ENCODE measurements at regions not wholly inside any gene's neighbourhood (a gene's known extent, or its start where the extent isn't known, plus 50 kb on each side); places are given as distances from the start of the nearest gene placed in this dataset.

GRCh38 chr13:90564566-90564965, 782.9 kb upstream of the MIR17HG start:
- TF ChIP-seq, protein P1, sequence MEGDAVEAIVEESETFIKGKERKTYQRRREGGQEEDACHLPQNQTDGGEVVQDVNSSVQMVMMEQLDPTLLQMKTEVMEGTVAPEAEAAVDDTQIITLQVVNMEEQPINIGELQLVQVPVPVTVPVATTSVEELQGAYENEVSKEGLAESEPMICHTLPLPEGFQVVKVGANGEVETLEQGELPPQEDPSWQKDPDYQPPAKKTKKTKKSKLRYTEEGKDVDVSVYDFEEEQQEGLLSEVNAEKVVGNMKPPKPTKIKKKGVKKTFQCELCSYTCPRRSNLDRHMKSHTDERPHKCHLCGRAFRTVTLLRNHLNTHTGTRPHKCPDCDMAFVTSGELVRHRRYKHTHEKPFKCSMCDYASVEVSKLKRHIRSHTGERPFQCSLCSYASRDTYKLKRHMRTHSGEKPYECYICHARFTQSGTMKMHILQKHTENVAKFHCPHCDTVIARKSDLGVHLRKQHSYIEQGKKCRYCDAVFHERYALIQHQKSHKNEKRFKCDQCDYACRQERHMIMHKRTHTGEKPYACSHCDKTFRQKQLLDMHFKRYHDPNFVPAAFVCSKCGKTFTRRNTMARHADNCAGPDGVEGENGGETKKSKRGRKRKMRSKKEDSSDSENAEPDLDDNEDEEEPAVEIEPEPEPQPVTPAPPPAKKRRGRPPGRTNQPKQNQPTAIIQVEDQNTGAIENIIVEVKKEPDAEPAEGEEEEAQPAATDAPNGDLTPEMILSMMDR (conservative IDR thresholded peaks at IDR 0.05) = no peak
- TF ChIP-seq EZH2 (IDR thresholded peaks at IDR 0.05; ENCODE audit: low read depth) = no peak
